ENCODE measurements at regions not wholly inside any gene's neighbourhood (a gene's known extent, or its start where the extent isn't known, plus 50 kb on each side); places are given as distances from the start of the nearest gene placed in this dataset.
"Not testable (repeated sequence)": the region's sequence is repeated elsewhere in the genome, so short reads cannot be mapped to it uniquely, and the experiment has no call there.

DNA sequence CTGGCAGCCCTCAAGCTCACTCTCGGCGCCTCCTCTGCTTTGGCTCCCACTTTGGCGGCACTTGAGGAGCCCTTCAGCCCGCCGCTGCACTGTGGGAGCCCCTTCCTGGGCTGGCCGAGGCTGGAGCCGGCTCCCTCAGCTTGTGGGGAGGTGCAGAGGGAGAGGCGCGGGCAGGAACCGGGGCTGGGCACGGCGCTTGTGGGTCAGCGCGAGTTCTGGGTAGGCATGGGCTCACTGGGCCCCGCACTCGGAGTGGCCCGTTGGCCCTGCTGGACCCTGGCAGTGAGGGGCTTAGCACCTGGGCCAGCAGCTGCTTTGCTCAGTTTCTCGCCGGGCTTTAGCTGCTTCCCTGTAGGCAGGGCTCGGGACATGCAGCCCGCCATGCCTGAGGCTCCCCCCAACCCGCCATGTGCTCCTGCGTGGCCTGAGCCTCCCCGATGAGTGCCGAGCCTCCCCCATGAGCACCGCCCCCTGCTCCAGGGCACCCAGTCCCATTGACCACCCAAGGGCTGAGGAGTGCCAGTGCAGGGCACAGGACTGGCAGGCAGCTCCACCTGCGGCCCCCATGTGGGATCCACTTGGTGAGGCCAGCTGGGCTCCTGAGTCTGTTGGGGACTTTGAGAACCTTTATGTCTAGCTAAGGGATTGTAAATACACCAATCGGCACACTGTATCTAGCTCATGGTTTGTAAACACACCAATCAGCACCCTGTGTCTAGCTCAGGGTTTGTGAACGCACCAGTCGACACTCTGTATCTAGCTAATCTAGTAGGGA is 101.5 kb upstream of the DRD5 start:
- H3K36me3 ChIP-seq (ENCODE audit: control insufficient read depth in 4 of 4, insufficient read depth in 3 of 4, low read depth in 1 of 4, low read length in 3 of 4), result no peaks in the 10 kb centered on the region
- no peak overlapping the region for H3K9ac ChIP-seq (ENCODE audit: low read depth in 1 of 2, low read length in 2 of 2)
- no peak for TF ChIP-seq TAF1 (conservative IDR thresholded peaks at IDR 0.05)
- TF ChIP-seq, protein P1, sequence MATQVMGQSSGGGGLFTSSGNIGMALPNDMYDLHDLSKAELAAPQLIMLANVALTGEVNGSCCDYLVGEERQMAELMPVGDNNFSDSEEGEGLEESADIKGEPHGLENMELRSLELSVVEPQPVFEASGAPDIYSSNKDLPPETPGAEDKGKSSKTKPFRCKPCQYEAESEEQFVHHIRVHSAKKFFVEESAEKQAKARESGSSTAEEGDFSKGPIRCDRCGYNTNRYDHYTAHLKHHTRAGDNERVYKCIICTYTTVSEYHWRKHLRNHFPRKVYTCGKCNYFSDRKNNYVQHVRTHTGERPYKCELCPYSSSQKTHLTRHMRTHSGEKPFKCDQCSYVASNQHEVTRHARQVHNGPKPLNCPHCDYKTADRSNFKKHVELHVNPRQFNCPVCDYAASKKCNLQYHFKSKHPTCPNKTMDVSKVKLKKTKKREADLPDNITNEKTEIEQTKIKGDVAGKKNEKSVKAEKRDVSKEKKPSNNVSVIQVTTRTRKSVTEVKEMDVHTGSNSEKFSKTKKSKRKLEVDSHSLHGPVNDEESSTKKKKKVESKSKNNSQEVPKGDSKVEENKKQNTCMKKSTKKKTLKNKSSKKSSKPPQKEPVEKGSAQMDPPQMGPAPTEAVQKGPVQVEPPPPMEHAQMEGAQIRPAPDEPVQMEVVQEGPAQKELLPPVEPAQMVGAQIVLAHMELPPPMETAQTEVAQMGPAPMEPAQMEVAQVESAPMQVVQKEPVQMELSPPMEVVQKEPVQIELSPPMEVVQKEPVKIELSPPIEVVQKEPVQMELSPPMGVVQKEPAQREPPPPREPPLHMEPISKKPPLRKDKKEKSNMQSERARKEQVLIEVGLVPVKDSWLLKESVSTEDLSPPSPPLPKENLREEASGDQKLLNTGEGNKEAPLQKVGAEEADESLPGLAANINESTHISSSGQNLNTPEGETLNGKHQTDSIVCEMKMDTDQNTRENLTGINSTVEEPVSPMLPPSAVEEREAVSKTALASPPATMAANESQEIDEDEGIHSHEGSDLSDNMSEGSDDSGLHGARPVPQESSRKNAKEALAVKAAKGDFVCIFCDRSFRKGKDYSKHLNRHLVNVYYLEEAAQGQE (IDR thresholded peaks at IDR 0.05), result no peak
- no peak for TF ChIP-seq FOXA1 (IDR thresholded peaks at IDR 0.05)
- no peak for TF ChIP-seq SP1 (IDR thresholded peaks at IDR 0.05)
- no peak for TF ChIP-seq NR2F2 (IDR thresholded peaks at IDR 0.05)
- TF ChIP-seq, protein P2, sequence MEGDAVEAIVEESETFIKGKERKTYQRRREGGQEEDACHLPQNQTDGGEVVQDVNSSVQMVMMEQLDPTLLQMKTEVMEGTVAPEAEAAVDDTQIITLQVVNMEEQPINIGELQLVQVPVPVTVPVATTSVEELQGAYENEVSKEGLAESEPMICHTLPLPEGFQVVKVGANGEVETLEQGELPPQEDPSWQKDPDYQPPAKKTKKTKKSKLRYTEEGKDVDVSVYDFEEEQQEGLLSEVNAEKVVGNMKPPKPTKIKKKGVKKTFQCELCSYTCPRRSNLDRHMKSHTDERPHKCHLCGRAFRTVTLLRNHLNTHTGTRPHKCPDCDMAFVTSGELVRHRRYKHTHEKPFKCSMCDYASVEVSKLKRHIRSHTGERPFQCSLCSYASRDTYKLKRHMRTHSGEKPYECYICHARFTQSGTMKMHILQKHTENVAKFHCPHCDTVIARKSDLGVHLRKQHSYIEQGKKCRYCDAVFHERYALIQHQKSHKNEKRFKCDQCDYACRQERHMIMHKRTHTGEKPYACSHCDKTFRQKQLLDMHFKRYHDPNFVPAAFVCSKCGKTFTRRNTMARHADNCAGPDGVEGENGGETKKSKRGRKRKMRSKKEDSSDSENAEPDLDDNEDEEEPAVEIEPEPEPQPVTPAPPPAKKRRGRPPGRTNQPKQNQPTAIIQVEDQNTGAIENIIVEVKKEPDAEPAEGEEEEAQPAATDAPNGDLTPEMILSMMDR (IDR thresholded peaks at IDR 0.05; ENCODE audit: low read depth, low read length, missing input control), result no peak
- TF ChIP-seq, protein P3, sequence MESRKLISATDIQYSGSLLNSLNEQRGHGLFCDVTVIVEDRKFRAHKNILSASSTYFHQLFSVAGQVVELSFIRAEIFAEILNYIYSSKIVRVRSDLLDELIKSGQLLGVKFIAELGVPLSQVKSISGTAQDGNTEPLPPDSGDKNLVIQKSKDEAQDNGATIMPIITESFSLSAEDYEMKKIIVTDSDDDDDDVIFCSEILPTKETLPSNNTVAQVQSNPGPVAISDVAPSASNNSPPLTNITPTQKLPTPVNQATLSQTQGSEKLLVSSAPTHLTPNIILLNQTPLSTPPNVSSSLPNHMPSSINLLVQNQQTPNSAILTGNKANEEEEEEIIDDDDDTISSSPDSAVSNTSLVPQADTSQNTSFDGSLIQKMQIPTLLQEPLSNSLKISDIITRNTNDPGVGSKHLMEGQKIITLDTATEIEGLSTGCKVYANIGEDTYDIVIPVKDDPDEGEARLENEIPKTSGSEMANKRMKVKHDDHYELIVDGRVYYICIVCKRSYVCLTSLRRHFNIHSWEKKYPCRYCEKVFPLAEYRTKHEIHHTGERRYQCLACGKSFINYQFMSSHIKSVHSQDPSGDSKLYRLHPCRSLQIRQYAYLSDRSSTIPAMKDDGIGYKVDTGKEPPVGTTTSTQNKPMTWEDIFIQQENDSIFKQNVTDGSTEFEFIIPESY (IDR thresholded peaks at IDR 0.05), result no peak
- TF ChIP-seq, protein P4, sequence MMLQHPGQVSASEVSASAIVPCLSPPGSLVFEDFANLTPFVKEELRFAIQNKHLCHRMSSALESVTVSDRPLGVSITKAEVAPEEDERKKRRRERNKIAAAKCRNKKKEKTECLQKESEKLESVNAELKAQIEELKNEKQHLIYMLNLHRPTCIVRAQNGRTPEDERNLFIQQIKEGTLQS (IDR thresholded peaks at IDR 0.05), result no peak
- no peak for TF ChIP-seq FOXA2 (IDR thresholded peaks at IDR 0.05)
- no peak for TF ChIP-seq GABPA (IDR thresholded peaks at IDR 0.05 in 1 of 2, conservative IDR thresholded peaks at IDR 0.05 in 1 of 2)
- TF ChIP-seq HNF4A (conservative IDR thresholded peaks at IDR 0.05), result no peak
- TF ChIP-seq JUND (IDR thresholded peaks at IDR 0.05), result no peak
- no peak for TF ChIP-seq RAD21 (IDR thresholded peaks at IDR 0.05)
- TF ChIP-seq, protein P5, sequence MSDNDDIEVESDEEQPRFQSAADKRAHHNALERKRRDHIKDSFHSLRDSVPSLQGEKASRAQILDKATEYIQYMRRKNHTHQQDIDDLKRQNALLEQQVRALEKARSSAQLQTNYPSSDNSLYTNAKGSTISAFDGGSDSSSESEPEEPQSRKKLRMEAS (IDR thresholded peaks at IDR 0.05), result no peak
- TF ChIP-seq HNF4G (IDR thresholded peaks at IDR 0.05), result no peak
- TF ChIP-seq RXRA (IDR thresholded peaks at IDR 0.05), result no peak
- TF ChIP-seq EGR1 (IDR thresholded peaks at IDR 0.05; ENCODE audit: low read depth in 2 of 2), result no peak
- TF ChIP-seq YY1 (IDR thresholded peaks at IDR 0.05), result no peak
- H3K9me3 ChIP-seq (ENCODE audit: control insufficient read depth in 4 of 4, low read length in 3 of 4), result no peaks in the 10 kb centered on the region
- H3K4me3 ChIP-seq (ENCODE audit: low read depth in 1 of 3, low read length in 3 of 3), result no peak overlapping the region
- WGBS, result 94% methylated on average over 30 of the region's 30 CpGs
- H3K27me3 ChIP-seq (ENCODE audit: control insufficient read depth in 4 of 4, insufficient read depth in 4 of 4, low read length in 3 of 4), result no peaks in the 10 kb centered on the region
- no peaks in the 10 kb centered on the region for H3K4me1 ChIP-seq (ENCODE audit: control insufficient read depth in 4 of 4, insufficient read depth in 4 of 4, low read length in 3 of 4)
- DNase-seq (ENCODE audit: low spot score), result no peak
- no peak overlapping the region for H3K27ac ChIP-seq (ENCODE audit: low read depth in 1 of 2, low read length in 2 of 2)

DNA sequence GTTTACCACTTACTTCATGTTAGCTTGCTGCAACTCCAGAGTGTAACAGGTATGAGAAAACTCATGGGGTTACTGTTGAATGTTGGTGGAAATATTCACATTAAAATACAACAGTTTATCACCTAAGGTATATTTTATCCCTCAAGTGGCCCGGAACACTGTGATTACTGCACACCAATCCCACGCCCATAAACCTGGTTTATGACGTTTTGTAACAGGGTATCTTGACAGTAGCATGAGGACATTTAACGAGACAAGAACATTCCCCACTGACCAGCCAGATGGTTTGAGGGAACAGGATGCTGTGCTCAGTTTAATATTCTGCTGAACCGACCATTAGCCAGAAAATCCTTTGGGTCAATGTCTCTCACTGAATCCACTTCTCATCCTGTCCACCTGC is 98.3 kb upstream of the DRD5 start:
- H3K9ac ChIP-seq (ENCODE audit: low read depth in 1 of 2, low read length in 2 of 2); H3K36me3 ChIP-seq (ENCODE audit: control insufficient read depth in 4 of 4, insufficient read depth in 3 of 4, low read depth in 1 of 4, low read length in 3 of 4); H3K27me3 ChIP-seq (ENCODE audit: control insufficient read depth in 4 of 4, insufficient read depth in 4 of 4, low read length in 3 of 4); H3K27ac ChIP-seq (ENCODE audit: low read depth in 1 of 2, low read length in 2 of 2); DNase-seq (ENCODE audit: low spot score); H3K4me1 ChIP-seq (ENCODE audit: control insufficient read depth in 4 of 4, insufficient read depth in 4 of 4, low read length in 3 of 4); H3K9me3 ChIP-seq (ENCODE audit: control insufficient read depth in 4 of 4, low read length in 3 of 4); H3K4me3 ChIP-seq (ENCODE audit: low read depth in 1 of 3, low read length in 3 of 3): not testable (repeated sequence)
- 85% methylated on average over 5 of the region's 5 CpGs for WGBS

DNA sequence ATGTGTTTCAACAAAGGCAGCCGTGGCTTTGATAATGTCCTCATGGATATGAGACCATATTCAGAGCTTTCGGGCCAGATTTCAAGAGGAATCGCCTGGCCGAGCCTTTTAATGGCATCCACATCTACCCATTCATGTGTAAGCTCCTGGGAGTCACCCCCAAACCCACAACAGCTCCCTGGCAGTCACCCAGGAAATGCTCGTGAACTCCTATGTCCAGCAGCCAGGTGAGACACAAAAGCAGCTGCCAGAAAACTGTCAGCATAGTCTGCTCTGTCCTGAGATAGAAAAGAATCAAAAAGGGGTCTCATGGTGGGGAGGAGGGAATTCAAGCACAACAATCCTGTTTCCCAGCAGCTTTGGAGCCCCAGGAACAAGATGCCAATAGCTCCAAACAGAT is 96.4 kb upstream of the DRD5 start:
- not testable (repeated sequence) for H3K4me3 ChIP-seq (ENCODE audit: low read depth in 1 of 3, low read length in 3 of 3)
- WGBS, result 71% methylated on average over 5 of the region's 5 CpGs

More for the DNA sequence above, 96.4 kb upstream of the DRD5 start:
- H3K27me3 ChIP-seq (ENCODE audit: control insufficient read depth in 4 of 4, insufficient read depth in 4 of 4, low read length in 3 of 4); H3K4me1 ChIP-seq (ENCODE audit: control insufficient read depth in 4 of 4, insufficient read depth in 4 of 4, low read length in 3 of 4); H3K9ac ChIP-seq (ENCODE audit: low read depth in 1 of 2, low read length in 2 of 2); H3K27ac ChIP-seq (ENCODE audit: low read depth in 1 of 2, low read length in 2 of 2); H3K36me3 ChIP-seq (ENCODE audit: control insufficient read depth in 4 of 4, insufficient read depth in 3 of 4, low read depth in 1 of 4, low read length in 3 of 4); DNase-seq (ENCODE audit: low spot score); H3K9me3 ChIP-seq (ENCODE audit: control insufficient read depth in 4 of 4, low read length in 3 of 4): not testable (repeated sequence)

Measured in liver (tissue), 8 donors.